Right ventricle myocardium inferior (tissue), 1 donor: ENCODE measurements at regions not wholly inside any gene's neighbourhood (a gene's known extent, or its start where the extent isn't known, plus 50 kb on each side); places are given as distances from the start of the nearest gene placed in this dataset.
A peak's percentile ranks its signal among the peaks of the same experiment; 100 is the strongest.
"Not testable (repeated sequence)": the region's sequence is repeated elsewhere in the genome, so short reads cannot be mapped to it uniquely, and the experiment has no call there.

Experiments
- ATAC-seq: fragments of 200-7000 bp; cut with Tn5 transposase; one replicate; pipeline ENCODE4 v1.9.1; 2020; ENCODE audit warnings: mild to moderate bottlenecking, moderate library complexity
- DNase-seq: peaks from one replicate; pipeline ENCODE4 v3.0.0; 2021; ENCODE audit errors: missing footprints
- intact Hi-C: fragments of 100-400 bp; cut with DNase I; formaldehyde crosslinking; loops from one replicate; pipeline ENCODE4 v1.11.0; 2022
- donor health status: DM: no; HTN: yes; CAD: no; lungs with severe emphysema.

DNA sequence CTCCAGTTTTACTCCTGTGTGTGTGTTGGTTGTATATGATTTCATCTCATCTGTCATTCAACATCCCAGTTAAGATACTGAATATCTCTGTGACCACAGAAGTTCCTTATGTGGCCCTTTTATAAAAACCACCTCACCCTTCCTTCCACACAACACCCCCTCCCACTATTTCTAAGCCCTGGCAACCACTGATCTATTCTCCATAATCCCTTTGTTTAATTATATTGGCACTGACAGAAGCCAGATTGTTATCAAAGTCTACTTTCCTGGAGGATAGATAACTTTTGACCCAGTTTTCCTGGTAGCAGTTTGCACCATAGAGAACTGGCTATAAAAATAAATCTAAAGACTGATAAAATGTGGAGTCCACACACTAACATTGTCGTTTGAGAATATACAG lies 902.8 kb downstream of the SLC16A7 start:
- ATAC-seq, result no peak
- DNase-seq, result no peak
- intact Hi-C loops, result no loop called here

DNA sequence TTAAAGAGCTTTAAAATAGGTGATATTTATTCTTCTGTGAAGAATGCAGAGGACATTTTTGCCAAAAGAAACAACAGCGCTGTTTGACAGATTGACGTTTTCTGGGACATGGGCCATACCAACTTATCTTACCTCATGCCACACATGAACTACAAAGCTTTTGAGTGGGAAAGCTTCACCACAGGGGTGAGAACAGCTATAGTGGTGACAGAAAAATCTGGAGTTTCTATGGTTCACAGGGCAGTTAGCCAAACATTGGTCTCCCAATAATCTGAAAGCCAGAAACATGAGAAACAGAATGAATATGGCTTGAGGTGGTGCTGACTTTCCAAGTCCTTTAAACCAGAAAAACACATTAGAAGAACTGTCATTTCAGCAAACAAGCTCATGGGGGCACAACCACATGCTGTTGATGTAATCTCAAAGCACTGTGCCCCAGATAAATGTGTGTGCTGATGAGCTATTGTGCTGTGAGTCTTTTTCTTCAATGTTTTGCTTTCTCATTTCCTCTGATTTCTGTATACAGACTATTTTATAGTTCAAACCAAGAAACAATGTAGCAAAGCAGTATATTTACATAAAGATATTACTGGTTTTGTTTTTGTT lies 905.4 kb downstream of the SLC16A7 start:
- peak; percentile 89 for ATAC-seq
- DNase-seq, result no peak
- intact Hi-C loops, result no loop called here

DNA sequence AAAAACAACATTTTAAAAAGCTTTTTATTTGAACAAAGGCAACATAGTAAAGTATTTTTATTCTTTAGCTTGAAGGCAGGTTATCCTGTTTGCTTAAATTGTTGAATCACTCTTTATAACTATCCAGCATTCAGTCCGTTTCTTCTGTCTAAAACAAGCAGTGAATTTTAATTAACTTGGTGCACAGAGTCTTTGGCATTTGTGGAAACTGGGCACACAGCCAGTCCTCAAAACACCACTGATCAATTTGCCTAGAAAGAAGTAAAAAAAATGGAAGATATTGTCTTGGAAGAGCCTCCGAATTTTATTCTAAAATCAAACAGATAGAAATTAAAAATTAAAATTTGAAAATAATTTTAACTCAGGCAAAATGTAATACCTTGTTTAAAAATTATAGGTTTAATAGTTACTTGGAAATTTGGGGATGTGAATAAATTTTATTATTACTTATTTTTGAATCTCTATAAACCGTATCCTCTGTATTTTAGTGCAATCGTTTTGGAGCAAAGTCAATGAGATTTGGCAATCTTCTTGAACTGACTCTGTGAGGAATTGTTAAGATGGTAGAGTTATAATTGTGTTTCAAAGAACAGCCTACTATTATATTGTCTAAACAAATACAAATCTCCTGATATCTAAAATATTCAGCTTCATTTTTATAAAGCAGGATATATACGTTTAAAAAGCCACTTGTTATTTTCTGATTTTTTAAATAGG lies 927.0 kb downstream of the SLC16A7 start:
- no peak for ATAC-seq
- intact Hi-C loops, result no loop called here

DNA sequence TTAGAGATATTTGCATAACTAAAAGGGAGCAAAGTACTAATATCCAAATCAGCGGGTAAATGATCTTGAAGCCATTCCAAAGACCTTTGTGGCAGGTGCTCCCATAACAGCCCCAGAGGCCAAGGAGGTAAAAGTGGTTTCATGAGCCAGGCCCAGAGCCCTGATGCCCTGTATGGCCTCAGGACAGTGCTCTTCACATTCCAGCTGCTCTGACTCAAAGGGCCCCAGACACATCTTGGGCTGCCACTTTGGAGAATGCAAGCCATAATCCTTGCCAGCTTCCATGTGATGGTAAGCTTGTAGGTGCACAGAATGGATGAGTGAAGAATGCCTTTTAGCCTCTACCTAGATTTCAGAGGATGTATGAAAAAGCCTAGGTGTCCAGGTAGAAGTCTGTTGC lies 933.4 kb downstream of the SLC16A7 start:
- intact Hi-C loops, result no loop called here

More for the DNA sequence above, 927.0 kb downstream of the SLC16A7 start:
- no peak for DNase-seq

DNA sequence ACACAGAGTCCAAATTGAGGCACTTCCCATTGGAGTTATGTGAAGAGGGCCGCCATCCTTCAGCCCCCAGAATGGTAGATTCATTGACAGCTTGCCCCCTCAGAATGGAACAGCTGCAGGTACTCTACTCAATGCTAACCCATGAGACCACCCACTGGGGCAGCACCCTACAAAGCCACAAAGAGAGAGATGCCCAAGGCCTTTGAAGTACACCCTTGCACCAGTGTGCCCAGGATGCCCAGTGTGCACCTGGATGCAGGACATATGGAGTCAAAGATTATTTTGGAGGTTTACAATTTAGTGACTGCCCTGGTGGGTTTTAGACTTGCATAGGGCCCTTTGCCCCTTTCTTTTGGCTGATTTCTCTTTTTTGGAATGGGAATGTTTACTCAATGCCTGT lies 933.9 kb downstream of the SLC16A7 start:
- peak; percentile 31 for DNase-seq
- ATAC-seq, result no peak
- intact Hi-C loops, result no loop called here

More for the DNA sequence above, 933.4 kb downstream of the SLC16A7 start:
- ATAC-seq (no peak), DNase-seq (peak; percentile 11)

DNA sequence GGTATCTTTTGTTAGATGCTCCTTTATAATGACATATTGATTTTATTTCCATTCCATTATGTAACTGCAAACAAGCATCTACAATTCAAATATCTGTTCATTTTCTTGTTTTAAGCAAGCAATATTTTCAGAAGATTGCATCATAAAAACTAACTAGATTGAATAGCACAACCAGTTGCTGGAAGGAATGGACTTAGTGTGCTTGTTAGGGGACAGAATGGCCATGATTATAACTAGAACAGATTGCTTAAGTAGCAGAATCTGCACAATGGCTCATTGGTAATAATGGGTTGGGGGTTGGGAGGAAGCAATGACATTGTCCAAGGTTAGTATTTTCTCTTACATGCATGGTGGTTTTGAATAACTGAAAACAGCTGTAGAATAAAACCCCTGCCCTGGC lies 939.5 kb downstream of the SLC16A7 start:
- DNase-seq, result no peak
- no peak for ATAC-seq
- intact Hi-C loops, result no loop called here

DNA sequence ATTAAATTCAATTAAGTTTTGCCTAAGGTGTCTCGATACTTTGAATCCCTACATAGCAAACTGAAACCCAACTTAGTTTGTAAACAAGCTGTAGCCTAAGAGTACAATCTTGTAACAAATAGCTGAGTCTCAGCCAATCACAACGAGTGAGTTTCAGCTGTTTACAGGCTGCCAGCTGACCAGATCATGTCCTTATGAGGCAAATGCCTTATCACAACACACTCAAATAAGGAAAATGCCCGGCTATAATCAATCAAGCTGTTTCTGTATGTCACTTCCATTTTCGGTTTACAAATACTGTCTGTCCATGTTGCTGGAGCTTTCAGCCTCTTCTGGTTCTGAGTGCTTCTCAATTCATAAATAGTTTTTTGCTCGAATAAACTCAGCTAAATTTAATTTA lies 943.8 kb downstream of the SLC16A7 start:
- no peak for DNase-seq
- ATAC-seq, result no peak
- intact Hi-C loops, result no loop called here

DNA sequence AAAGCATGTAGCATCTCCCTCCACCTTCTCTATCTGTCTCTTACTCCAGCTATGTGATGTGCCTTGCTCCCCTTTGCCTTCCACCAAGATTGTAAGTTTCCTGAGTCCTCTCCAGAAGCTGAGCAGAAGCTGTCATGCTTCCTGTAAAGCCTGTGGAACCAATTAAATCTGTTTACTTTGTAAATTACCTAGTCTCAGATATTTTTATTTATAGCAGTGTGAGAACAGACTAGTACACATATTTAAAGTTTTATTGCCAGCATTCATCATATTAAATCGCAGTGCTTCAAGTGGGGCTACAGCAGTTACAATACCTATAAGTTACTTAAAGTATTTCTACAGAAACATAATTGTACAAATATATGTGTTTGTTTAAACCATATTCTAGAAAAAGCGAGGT lies 973.1 kb downstream of the SLC16A7 start:
- ATAC-seq, result no peak
- no peak for DNase-seq

DNA sequence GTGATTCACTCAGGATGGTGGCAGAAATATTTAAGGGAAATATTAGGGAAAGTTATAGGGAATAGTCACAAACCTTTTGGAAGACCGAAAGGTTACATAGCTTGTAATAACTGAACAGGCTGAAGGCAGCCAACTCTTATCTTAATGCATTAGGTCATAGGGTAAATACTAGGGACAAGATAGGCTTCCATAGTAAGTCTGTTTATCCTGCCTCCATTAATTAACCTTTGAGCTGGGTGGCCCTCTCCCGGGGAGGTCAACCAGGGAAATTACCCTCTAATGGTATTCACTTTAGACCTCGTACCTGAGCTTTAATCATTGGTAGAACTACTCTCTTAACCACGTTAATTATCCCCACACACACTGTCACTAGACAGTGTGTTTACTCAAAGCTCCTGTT lies 981.8 kb downstream of the SLC16A7 start:
- ATAC-seq, result no peak
- DNase-seq, result no peak
- intact Hi-C loops, result no loop called here

More for the DNA sequence above, 973.1 kb downstream of the SLC16A7 start:
- intact Hi-C loops, result no loop called here

DNA sequence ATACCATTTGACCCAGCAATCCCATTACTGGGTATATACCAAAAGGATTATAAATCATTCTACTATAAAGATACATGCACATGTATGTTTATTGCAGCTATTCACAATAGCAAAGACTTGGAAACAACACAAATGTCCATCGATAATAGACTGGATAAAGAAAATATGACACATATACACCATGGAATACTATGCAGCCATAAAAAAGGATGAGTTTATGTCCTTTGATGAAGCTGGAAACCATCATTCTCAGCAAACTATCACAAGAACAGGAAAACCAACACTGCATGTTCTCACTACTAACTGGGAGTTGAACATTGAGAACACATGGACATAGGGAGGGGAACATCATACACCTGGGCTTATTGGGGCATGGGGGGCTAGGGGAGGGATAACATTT lies 991.8 kb downstream of the SLC16A7 start:
- DNase-seq, intact Hi-C loops, ATAC-seq: not testable (repeated sequence)

DNA sequence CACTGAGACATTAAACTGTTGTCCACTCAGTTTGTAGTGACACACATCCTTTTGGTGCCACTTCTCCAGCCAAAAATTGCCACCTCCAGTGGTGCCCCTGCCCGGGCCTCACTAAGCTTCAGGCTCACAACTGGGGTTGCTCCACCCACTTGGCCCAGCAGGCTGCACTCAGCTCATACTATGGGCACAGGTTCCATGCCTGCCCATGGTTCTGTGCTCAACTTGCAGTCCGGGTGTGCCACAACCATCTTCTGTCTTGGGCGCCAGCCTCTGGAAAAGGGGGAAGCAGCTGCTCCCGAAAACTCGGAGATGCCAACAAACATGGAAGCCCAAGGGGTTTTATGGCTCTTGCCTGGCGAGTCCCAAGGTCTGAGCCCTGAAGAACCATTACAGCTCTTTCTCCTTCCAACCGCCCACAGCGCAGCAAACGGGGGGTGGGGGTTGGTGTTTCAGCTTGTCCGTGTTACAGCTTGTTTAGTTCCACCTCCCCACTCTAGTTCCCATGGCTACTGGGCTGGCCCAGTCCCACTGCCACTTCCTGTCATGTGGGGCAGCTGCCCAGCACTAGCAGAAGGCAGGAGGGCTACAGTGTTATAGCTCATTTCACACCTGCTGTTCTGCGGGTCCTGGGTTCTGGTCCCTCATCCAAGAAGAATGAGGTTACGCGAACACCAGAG lies 998.3 kb downstream of the SLC16A7 start:
- DNase-seq (no peak), ATAC-seq (no peak)
- intact Hi-C loops, result no loop called here

DNA sequence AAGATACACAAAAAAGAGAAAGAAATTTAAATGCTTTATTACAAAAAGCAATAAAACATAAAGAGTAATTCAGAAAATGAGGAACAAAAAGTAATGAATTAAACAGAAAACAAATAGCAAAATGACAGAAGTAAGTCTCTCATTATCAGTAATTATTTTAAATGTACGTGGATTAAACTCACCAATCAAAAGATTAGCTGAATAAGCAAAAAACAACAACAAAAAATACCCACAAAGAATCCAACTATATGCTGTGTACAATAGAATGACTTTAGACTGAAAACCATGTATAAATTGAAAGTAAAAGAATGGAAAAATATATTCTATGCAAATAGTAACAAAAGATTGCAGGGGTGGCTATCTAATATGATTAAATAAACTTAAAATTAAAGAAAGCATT lies 1006.8 kb downstream of the SLC16A7 start:
- no peak for ATAC-seq
- DNase-seq, result no peak
- intact Hi-C loops, result no loop called here

DNA sequence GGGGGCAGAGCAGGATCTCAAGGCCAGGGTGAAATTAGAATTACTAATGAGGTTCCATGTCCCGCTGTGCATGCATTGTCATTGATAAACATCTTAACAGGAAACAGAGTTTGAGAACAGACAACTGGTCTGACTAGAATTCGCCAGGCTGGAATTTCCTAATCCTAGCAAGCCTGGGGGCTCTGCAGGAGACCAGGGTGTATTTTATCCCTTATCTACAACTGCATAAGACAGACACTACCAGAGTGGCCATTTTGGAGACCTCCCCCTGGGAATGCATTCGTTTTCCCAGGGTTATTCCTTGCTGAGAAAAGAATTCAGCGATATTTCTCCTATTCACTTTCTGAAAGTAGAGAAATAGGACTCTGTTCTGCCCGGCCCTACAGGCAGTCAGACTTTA lies 1007.6 kb downstream of the SLC16A7 start:
- intact Hi-C loops, DNase-seq, ATAC-seq: not testable (repeated sequence)

DNA sequence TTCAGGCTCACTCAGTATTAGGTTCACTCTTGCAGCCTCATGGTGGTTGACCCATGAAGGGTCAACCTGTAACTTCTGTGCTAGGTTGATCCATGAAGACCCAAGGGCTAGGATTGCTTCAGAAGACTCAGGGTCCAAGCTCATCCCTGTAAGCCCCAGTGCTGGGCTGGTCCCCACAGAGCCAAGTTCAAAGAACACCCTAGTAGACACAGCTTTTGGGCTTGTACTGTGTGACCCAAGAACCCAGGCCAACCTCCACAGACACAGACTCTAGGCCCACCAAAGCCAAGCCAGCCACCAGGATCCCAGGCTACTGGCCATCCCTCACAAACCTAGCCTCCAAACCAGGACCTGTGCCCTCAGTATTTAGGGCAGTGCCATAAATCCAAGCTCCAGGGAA lies 1020.6 kb downstream of the SLC16A7 start:
- intact Hi-C loops, result no loop called here
- no peak for ATAC-seq
- DNase-seq, result peak; percentile 64

DNA sequence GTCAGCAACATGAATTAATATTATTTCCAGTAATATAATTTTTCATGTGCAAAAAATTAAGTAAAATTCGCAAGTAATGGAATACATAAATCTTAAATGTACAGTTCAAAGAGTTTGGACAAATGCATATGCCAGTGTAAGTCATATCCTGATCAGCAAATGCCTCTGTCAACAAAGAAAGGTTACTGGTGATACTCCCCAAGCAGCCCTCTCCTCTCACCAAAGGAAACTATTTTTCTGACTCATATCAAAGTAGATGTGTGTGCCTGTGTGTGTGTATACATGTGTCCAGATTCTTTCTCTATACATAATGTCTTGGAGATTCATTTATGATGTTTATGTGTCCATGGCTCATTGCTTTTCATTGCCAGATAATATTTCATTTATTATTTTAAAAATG lies 1035.0 kb downstream of the SLC16A7 start:
- intact Hi-C loops, result no loop called here
- no peak for ATAC-seq
- DNase-seq, result no peak

DNA sequence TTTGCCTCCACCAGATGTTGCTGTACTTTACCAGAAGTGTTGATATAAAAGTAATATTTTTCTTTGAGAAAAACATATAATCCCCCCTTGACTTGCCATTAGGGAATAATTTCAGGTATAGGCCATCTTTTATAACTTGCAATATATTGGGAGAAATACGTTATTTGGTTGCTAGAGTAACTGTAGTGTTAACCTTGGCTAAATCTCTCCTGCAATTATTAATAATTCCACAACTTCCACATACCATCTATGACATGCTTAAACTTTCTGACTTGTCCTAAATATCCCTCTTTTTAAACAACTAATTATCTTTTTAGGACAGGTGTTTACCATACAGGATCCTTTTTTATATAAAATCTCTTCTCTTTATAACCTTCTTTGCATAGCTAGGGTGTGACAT lies 1048.2 kb downstream of the SLC16A7 start:
- DNase-seq, result no peak
- no peak for ATAC-seq
- intact Hi-C loops, result no loop called here

DNA sequence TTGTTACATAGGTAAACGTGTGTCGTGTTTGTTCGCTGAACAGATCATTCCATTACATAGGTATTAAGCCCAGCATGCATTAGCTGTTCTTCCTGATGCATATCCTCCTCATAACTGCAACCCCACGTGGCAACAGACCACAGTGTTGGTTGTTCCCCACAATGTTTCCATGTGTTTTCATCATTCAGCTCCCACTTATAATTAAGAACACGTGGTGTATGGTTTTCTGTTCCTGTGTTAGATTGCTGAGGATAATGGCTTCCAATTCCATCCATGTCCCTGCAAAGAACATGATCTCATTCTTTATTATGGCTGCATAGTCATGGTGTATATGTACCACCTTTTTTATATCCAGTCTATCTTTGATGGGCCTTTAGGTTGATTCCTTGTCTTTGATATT lies 1071.1 kb downstream of the SLC16A7 start:
- intact Hi-C loops, result no loop called here
- ATAC-seq (no peak), DNase-seq (no peak)

DNA sequence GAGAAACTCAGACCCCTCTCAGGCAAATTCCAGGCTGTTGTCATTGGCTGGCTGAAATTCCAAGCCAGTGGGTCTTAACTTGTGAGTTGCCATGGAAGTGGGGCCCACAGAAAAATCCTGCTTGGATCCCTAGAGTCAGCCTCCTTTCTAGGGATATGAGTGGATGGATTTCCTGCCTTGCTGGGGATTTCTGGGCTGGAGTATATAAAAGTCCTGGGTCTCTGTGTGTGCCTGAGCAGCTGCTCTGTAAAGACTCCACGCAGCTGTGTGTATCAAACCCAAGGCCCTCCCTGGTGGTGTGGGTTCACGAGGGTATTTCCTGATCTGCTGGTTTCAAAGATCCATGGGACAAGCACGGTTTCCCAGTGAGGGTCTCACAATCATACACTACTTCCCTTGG lies 1077.1 kb downstream of the SLC16A7 start:
- no peak for ATAC-seq
- intact Hi-C loops, result no loop called here
- DNase-seq, result no peak

DNA sequence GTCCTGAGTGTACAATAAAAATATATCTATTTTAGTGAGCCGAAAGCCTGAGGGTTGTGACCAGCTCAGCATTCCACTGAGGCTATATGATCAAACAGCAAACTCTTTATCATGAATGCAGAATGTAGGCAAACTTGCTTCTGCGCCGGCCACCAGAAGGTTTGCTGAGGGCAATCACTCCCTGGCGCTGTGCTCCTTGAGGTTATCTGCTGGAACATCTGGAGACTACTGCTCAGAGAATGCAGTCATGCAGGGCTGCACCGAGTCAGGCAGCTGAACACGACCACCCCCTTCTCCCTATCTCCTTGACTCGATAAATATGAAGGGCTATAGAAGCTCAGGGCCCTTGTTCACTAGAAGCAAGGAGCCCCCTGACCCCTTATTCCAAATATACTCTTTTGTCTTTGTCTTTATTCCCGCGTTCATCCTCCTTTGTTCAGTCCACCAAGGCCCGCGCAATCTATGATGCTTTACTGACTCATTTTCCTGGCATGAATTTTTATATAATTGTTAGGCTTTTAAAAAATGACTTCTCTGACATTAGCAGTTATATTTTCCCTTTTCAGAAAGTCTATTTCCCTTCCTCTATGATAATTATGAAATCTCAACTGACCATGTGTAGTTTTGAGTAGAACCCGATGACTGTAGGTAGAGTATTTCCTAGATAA lies 1089.3 kb downstream of the SLC16A7 start:
- DNase-seq (peak; percentile 54), ATAC-seq (no peak)
- intact Hi-C loops, result no loop called here

DNA sequence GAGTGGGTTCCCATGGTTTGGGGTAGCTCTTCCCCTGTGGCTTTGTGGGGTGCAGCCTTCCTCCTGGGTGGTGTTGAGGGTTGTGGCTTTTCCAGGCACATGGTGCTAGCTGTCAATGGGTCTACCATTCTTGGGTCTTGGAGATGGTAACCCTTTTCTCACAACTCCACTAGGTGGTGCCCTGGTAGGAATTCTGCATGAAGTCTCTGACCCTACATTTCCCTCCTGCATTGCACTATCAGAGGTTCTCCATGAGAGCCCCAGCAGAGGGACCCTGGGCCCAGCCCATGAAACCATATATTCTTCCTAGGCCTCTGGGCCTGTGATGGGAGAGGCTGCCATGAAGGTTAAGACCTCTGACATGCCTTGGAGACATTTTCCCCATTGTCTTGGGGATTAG lies 1093.3 kb downstream of the SLC16A7 start:
- no peak for DNase-seq

More for the DNA sequence above, 1093.3 kb downstream of the SLC16A7 start:
- intact Hi-C loops, result no loop called here
- no peak for ATAC-seq
